Glutamatergic neuron (in vitro differentiated cells): ENCODE measurements at regions not wholly inside any gene's neighbourhood (a gene's known extent, or its start where the extent isn't known, plus 50 kb on each side); places are given as distances from the start of the nearest gene placed in this dataset.

Experiments used
- DNase-seq: peaks from one replicate; pipeline ENCODE4 v3.0.0; 2022
- H3K27ac Mint-ChIP-seq: one replicate; pipeline ENCODE4 v1.8.0; 2020; ENCODE audit warnings: mild to moderate bottlenecking, mixed read lengths, inconsistent platforms; ENCODE audit not compliant: unreplicated experiment
- H3K27me3 Mint-ChIP-seq: one replicate; pipeline ENCODE4 v1.8.0; 2020; ENCODE audit warnings: mild to moderate bottlenecking, moderate library complexity, mixed read lengths, inconsistent platforms; ENCODE audit not compliant: unreplicated experiment
- H3K36me3 Mint-ChIP-seq: one replicate; pipeline ENCODE4 v1.8.0; 2020; ENCODE audit warnings: mild to moderate bottlenecking, mixed read lengths, inconsistent platforms; ENCODE audit not compliant: unreplicated experiment
- H3K4me1 Mint-ChIP-seq: one replicate; pipeline ENCODE4 v1.8.0; 2020; ENCODE audit warnings: mild to moderate bottlenecking, low read depth, mixed read lengths, inconsistent platforms; ENCODE audit not compliant: unreplicated experiment
- H3K4me3 Mint-ChIP-seq: one replicate; pipeline ENCODE4 v1.8.0; 2020; ENCODE audit warnings: mild to moderate bottlenecking, mixed read lengths, inconsistent platforms; ENCODE audit not compliant: unreplicated experiment
- H3K9me3 Mint-ChIP-seq: one replicate; pipeline ENCODE4 v1.8.0; 2020; ENCODE audit warnings: mild to moderate bottlenecking, moderate library complexity, mixed read lengths, inconsistent platforms; ENCODE audit not compliant: unreplicated experiment
- CTCF ChIP-seq: fragments of 200-600 bp; sonication (generic); IDR thresholded peaks from one replicate; pipeline ENCODE4 v1.5.0; 2021; ENCODE audit not compliant: partially characterized antibody, unreplicated experiment

- Mint-ChIP-seq H3K4me1 (peaks cover 3% of the 10 kb centered on the region), H3K9me3 (peaks cover 1% of the 10 kb centered on the region), H3K4me3 (no peak overlapping the region), H3K27ac (no peak overlapping the region), H3K36me3 (no peaks in the 10 kb centered on the region), H3K27me3 (peaks cover 4% of the 10 kb centered on the region)
- no peak for DNase-seq
- TF ChIP-seq CTCF = no peak
Measured at GRCh38 chr12:97316321-97316720, 146.3 kb upstream of the RMST start.

GRCh38 chr12:97321621-97322020 is 141.0 kb upstream of the RMST start:
- no peak for DNase-seq
- Mint-ChIP-seq H3K4me1 (peaks cover 25% of the 10 kb centered on the region), H3K27ac (no peak overlapping the region), H3K4me3 (no peak overlapping the region), H3K9me3 (peaks cover 4% of the 10 kb centered on the region), H3K36me3 (no peaks in the 10 kb centered on the region), H3K27me3 (peaks cover 2% of the 10 kb centered on the region)
- TF ChIP-seq CTCF = no peak

- H3K27me3 Mint-ChIP-seq = peaks cover 2% of the 10 kb centered on the region
Measured at GRCh38 chr12:97322388-97322787, 140.2 kb upstream of the RMST start.

GRCh38 chr12:97323154-97323553 is 139.4 kb upstream of the RMST start:
- no peak for TF ChIP-seq CTCF
- no peak overlapping the region for H3K4me3 Mint-ChIP-seq
- H3K4me1 Mint-ChIP-seq = peaks cover 25% of the 10 kb centered on the region
- peaks cover 4% of the 10 kb centered on the region for H3K9me3 Mint-ChIP-seq
- H3K36me3 Mint-ChIP-seq = no peaks in the 10 kb centered on the region
- no peak overlapping the region for H3K27ac Mint-ChIP-seq
- no peak for DNase-seq
- peaks cover 2% of the 10 kb centered on the region for H3K27me3 Mint-ChIP-seq

More at GRCh38 chr12:97322388-97322787, 140.2 kb upstream of the RMST start:
- no peak overlapping the region for H3K4me3 Mint-ChIP-seq
- no peaks in the 10 kb centered on the region for H3K36me3 Mint-ChIP-seq
- peaks cover 4% of the 10 kb centered on the region for H3K9me3 Mint-ChIP-seq
- TF ChIP-seq CTCF = no peak
- peaks cover 25% of the 10 kb centered on the region for H3K4me1 Mint-ChIP-seq
- DNase-seq = no peak
- H3K27ac Mint-ChIP-seq = no peak overlapping the region

- Mint-ChIP-seq H3K36me3 (no peaks in the 10 kb centered on the region), H3K27me3 (peaks cover 4% of the 10 kb centered on the region), H3K9me3 (peaks cover 4% of the 10 kb centered on the region), H3K4me3 (no peak overlapping the region), H3K27ac (no peak overlapping the region), H3K4me1 (peaks cover 25% of the 10 kb centered on the region)
- TF ChIP-seq CTCF = no peak
- peak; percentile 27 for DNase-seq
Measured at GRCh38 chr12:97324471-97324870, 138.1 kb upstream of the RMST start.
